HUES6 (cell line): ENCODE measurements at regions not wholly inside any gene's neighbourhood (a gene's known extent, or its start where the extent isn't known, plus 50 kb on each side); places are given as distances from the start of the nearest gene placed in this dataset.
"Not testable (repeated sequence)": the region's sequence is repeated elsewhere in the genome, so short reads cannot be mapped to it uniquely, and the experiment has no call there.

Experiments used
- H3K27ac ChIP-seq: 2 replicates; pipeline ENCODE4 v1.7.0; 2013; ENCODE audit warnings: low read depth, mild to moderate bottlenecking, low read length, inconsistent platforms
- H3K27me3 ChIP-seq: 2 replicates; pipeline ENCODE4 v1.6.1; 2013; ENCODE audit warnings: low read length; ENCODE audit not compliant: control insufficient read depth, insufficient read depth
- H3K36me3 ChIP-seq: 2 replicates; pipeline ENCODE4 v1.6.1; 2013; ENCODE audit warnings: low read length; ENCODE audit not compliant: control insufficient read depth, insufficient read depth
- H3K4me1 ChIP-seq: 2 replicates; pipeline ENCODE4 v1.6.1; 2013; ENCODE audit warnings: low read length; ENCODE audit not compliant: control insufficient read depth, insufficient read depth
- H3K4me3 ChIP-seq: 2 replicates; pipeline ENCODE4 v1.5.1; 2013; ENCODE audit warnings: low read depth, low read length
- H3K9ac ChIP-seq: one replicate; pipeline ENCODE4 v1.6.1; 2013; ENCODE audit warnings: mild to moderate bottlenecking, low read length
- H3K9me3 ChIP-seq: 2 replicates; pipeline ENCODE4 v1.6.1; 2013; ENCODE audit warnings: low read depth, low read length; ENCODE audit not compliant: control insufficient read depth, insufficient read depth

- H3K4me3 ChIP-seq = no peak overlapping the region
- H3K36me3 ChIP-seq = no peaks in the 10 kb centered on the region
- no peaks in the 10 kb centered on the region for H3K9me3 ChIP-seq
- peaks cover 9% of the 10 kb centered on the region; the same call in 1 of the 2 replicates for H3K4me1 ChIP-seq
- no peak overlapping the region for H3K27ac ChIP-seq
- H3K27me3 ChIP-seq = no peaks in the 10 kb centered on the region
- H3K9ac ChIP-seq = no peak overlapping the region
Measured at GRCh38 chr5:77908787-77909186, 132.6 kb upstream of the TBCA start.

GRCh38 chr5:77907786-77908185, 131.6 kb upstream of the TBCA start:
- peaks cover 9% of the 10 kb centered on the region; the same call in 1 of the 2 replicates for H3K4me1 ChIP-seq
- H3K27ac ChIP-seq = no peak overlapping the region
- no peaks in the 10 kb centered on the region for H3K27me3 ChIP-seq
- no peaks in the 10 kb centered on the region for H3K36me3 ChIP-seq
- no peaks in the 10 kb centered on the region for H3K9me3 ChIP-seq
- H3K9ac ChIP-seq = no peak overlapping the region
- H3K4me3 ChIP-seq = no peak overlapping the region

GRCh38 chr5:77906806-77907205, 130.7 kb upstream of the TBCA start:
- H3K9me3 ChIP-seq = no peaks in the 10 kb centered on the region
- H3K36me3 ChIP-seq = no peaks in the 10 kb centered on the region

GRCh38 chr5:77904362-77904761, 128.2 kb upstream of the TBCA start:
- Histone ChIP-seq H3K4me3 (no peak overlapping the region), H3K9ac (no peak overlapping the region)

More at GRCh38 chr5:77906806-77907205, 130.7 kb upstream of the TBCA start:
- no peak overlapping the region for H3K9ac ChIP-seq
- H3K27ac ChIP-seq = no peak overlapping the region
- H3K4me1 ChIP-seq = peaks cover 9% of the 10 kb centered on the region; the same call in 1 of the 2 replicates
- no peaks in the 10 kb centered on the region for H3K27me3 ChIP-seq
- H3K4me3 ChIP-seq = no peak overlapping the region

GRCh38 chr5:77900691-77901090, 124.6 kb upstream of the TBCA start:
- H3K4me1 ChIP-seq = no peaks in the 10 kb centered on the region

More at GRCh38 chr5:77904362-77904761, 128.2 kb upstream of the TBCA start:
- no peaks in the 10 kb centered on the region for H3K27me3 ChIP-seq
- H3K36me3 ChIP-seq = no peaks in the 10 kb centered on the region
- no peaks in the 10 kb centered on the region for H3K4me1 ChIP-seq
- no peaks in the 10 kb centered on the region for H3K9me3 ChIP-seq
- no peak overlapping the region for H3K27ac ChIP-seq

GRCh38 chr5:77898385-77898784, 122.2 kb upstream of the TBCA start:
- Histone ChIP-seq H3K4me1 (no peaks in the 10 kb centered on the region), H3K36me3 (no peaks in the 10 kb centered on the region), H3K4me3 (no peak overlapping the region), H3K9ac (no peak overlapping the region), H3K27ac (no peak overlapping the region), H3K9me3 (no peaks in the 10 kb centered on the region), H3K27me3 (no peaks in the 10 kb centered on the region)

More at GRCh38 chr5:77900691-77901090, 124.6 kb upstream of the TBCA start:
- Histone ChIP-seq H3K4me3 (no peak overlapping the region), H3K27me3 (no peaks in the 10 kb centered on the region), H3K9ac (no peak overlapping the region), H3K27ac (no peak overlapping the region), H3K36me3 (no peaks in the 10 kb centered on the region), H3K9me3 (no peaks in the 10 kb centered on the region)

GRCh38 chr5:77896338-77896737, 120.2 kb upstream of the TBCA start:
- H3K4me1 ChIP-seq = no peaks in the 10 kb centered on the region; the same call in 1 of the 2 replicates
- no peaks in the 10 kb centered on the region for H3K9me3 ChIP-seq
- H3K27ac ChIP-seq = no peak overlapping the region
- H3K27me3 ChIP-seq = no peaks in the 10 kb centered on the region; the same call in 1 of the 2 replicates
- no peaks in the 10 kb centered on the region for H3K36me3 ChIP-seq
- no peak overlapping the region for H3K4me3 ChIP-seq
- no peak overlapping the region for H3K9ac ChIP-seq

GRCh38 chr5:77894103-77894502, 118.0 kb upstream of the TBCA start:
- H3K4me1 ChIP-seq, H3K36me3 ChIP-seq, H3K9ac ChIP-seq, H3K27ac ChIP-seq, H3K9me3 ChIP-seq, H3K4me3 ChIP-seq, H3K27me3 ChIP-seq: not testable (repeated sequence)

- Histone ChIP-seq H3K27me3 (no peaks in the 10 kb centered on the region; the same call in 1 of the 2 replicates), H3K36me3 (no peaks in the 10 kb centered on the region), H3K4me3 (no peak overlapping the region), H3K27ac (no peak overlapping the region), H3K4me1 (no peaks in the 10 kb centered on the region; the same call in 1 of the 2 replicates), H3K9ac (no peak overlapping the region), H3K9me3 (no peaks in the 10 kb centered on the region)
Measured at GRCh38 chr5:77893225-77893860, 117.2 kb upstream of the TBCA start.

GRCh38 chr5:77892061-77893010, 116.2 kb upstream of the TBCA start:
- no peaks in the 10 kb centered on the region for H3K9me3 ChIP-seq
- no peak overlapping the region for H3K4me3 ChIP-seq
- H3K27ac ChIP-seq = no peak overlapping the region
- no peaks in the 10 kb centered on the region; the same call in 1 of the 2 replicates for H3K4me1 ChIP-seq
- H3K9ac ChIP-seq = no peak overlapping the region
- no peaks in the 10 kb centered on the region; the same call in 1 of the 2 replicates for H3K27me3 ChIP-seq
- no peaks in the 10 kb centered on the region for H3K36me3 ChIP-seq

- H3K27me3 ChIP-seq = 0 out of 2 replicates have a peak, but pooled peaks cover 6% of the 10 kb centered on the region
- H3K9ac ChIP-seq = no peak overlapping the region
- no peaks in the 10 kb centered on the region for H3K9me3 ChIP-seq
- H3K36me3 ChIP-seq = no peaks in the 10 kb centered on the region
- H3K4me1 ChIP-seq = no peaks in the 10 kb centered on the region
- H3K4me3 ChIP-seq = no peak overlapping the region
- no peak overlapping the region for H3K27ac ChIP-seq
Measured at GRCh38 chr5:77885519-77885918, 109.4 kb upstream of the TBCA start.
